SK-N-SH (cell line): ENCODE measurements at regions not wholly inside any gene's neighbourhood (a gene's known extent, or its start where the extent isn't known, plus 50 kb on each side); places are given as distances from the start of the nearest gene placed in this dataset.

Experiments
- CTCF ChIA-PET: fragments of 300-600, 350-600 bp; formaldehyde crosslinking; extraction: SDS; loops from one replicate; lab custom pipeline; 2021; lab: Yijun Ruan, JAX
- POLR2A ChIA-PET: fragments of 350-600 bp; sonication (Branson Sonifier 250); formaldehyde crosslinking; extraction: SDS; loops from one replicate; lab custom pipeline; 2020; ENCODE audit warnings: antibody characterized with exemption, inconsistent platforms; lab: Yijun Ruan, JAX
- DNase-seq: peaks from one replicate; pipeline ENCODE4 v3.0.0; 2012
- H2AFZ ChIP-seq: fragments of 200-600 bp; sonication (generic); 2 replicates; pipeline ENCODE4 v1.8.1; 2016; ENCODE audit warnings: antibody characterized with exemption, mild to moderate bottlenecking, low read depth
- H3F3A ChIP-seq: fragments of 200-600 bp; sonication (generic); replicated peaks from 2 replicates; pipeline ENCODE3; 2016; ENCODE audit warnings: antibody characterized with exemption, mild to moderate bottlenecking; ENCODE audit not compliant: insufficient read depth
- H3K27ac ChIP-seq, 2 experiments: fragments of 200-500 bp in 1 of 2; fragments of 200-600 bp in 1 of 2; sonication (Bioruptor generic) in 1 of 2; sonication (generic), shearing (Covaris generic) in 1 of 2; 2 replicates each; pipeline versions ENCODE4 v1.5.1 to v1.6.1; 2014 to 2016; ENCODE audit warnings: low read depth in 2 of 2, inconsistent platforms in 1 of 2, low read length in 1 of 2, mild to moderate bottlenecking in 1 of 2, mixed read lengths in 1 of 2
- H3K27me3 ChIP-seq: fragments of 200-600 bp; sonication (generic), shearing (Covaris generic); 2 replicates; pipeline ENCODE4 v1.6.1; 2016; ENCODE audit warnings: mixed run types; ENCODE audit not compliant: insufficient read depth
- H3K36me3 ChIP-seq, 2 experiments: fragments of 200-500 bp in 1 of 2; fragments of 200-600 bp in 1 of 2; sonication (Bioruptor generic) in 1 of 2; sonication (generic) in 1 of 2; replicated peaks in 1 of 2; 2 replicates each; pipeline versions ENCODE3 to v1.5.1; 2014 to 2016; ENCODE audit warnings: low read length in 1 of 2, mild to moderate bottlenecking in 1 of 2; ENCODE audit not compliant: insufficient read depth in 2 of 2, control insufficient read depth in 1 of 2
- H3K4me1 ChIP-seq, 2 experiments: fragments of 200-500 bp in 1 of 2; fragments of 200-600 bp in 1 of 2; sonication (Bioruptor generic) in 1 of 2; sonication (generic), shearing (Covaris generic) in 1 of 2; 2 replicates each; pipeline versions ENCODE4 v1.5.1 to v1.6.1; 2014 to 2016; ENCODE audit warnings: low read depth in 1 of 2, low read length in 1 of 2, mixed run types in 1 of 2; ENCODE audit not compliant: insufficient read depth in 2 of 2, control insufficient read depth in 1 of 2
- H3K4me2 ChIP-seq: fragments of 200-600 bp; sonication (generic), shearing (Covaris generic); 2 replicates; pipeline ENCODE4 v1.6.1; 2017; ENCODE audit warnings: mixed run types
- H3K4me3 ChIP-seq, 2 experiments: fragments of 200-500 bp in 1 of 2; fragments of 200-600 bp in 1 of 2; sonication (Bioruptor generic) in 1 of 2; sonication (generic), shearing (Covaris generic) in 1 of 2; 2 replicates each; pipeline versions ENCODE4 v1.5.1 to v1.8.1; 2014 to 2016; ENCODE audit warnings: low read depth in 2 of 2, inconsistent platforms in 1 of 2, low read length in 1 of 2, mild to moderate bottlenecking in 1 of 2, mixed read lengths in 1 of 2, moderate library complexity in 1 of 2
- H3K79me2 ChIP-seq: fragments of 200-600 bp; sonication (generic); 2 replicates; pipeline ENCODE4 v1.8.1; 2017; ENCODE audit warnings: mild to moderate bottlenecking; ENCODE audit not compliant: insufficient read depth
- H3K9ac ChIP-seq: fragments of 200-600 bp; sonication (generic); 2 replicates; pipeline ENCODE4 v1.6.1; 2017; ENCODE audit warnings: mixed run types
- H3K9me2 ChIP-seq: fragments of 200-600 bp; sonication (generic); 2 replicates; pipeline ENCODE4 v1.6.1; 2017; ENCODE audit warnings: mixed run types
- H3K9me3 ChIP-seq: fragments of 200-600 bp; sonication (generic); 2 replicates; pipeline ENCODE4 v1.6.1; 2017; ENCODE audit warnings: mixed run types, mild to moderate bottlenecking, moderate library complexity
- H4K20me1 ChIP-seq: fragments of 200-600 bp; sonication (generic); 2 replicates; pipeline ENCODE4 v1.6.1; 2017; ENCODE audit warnings: mild to moderate bottlenecking, mixed run types; ENCODE audit not compliant: insufficient read depth
- CHD2 ChIP-seq: fragments of 150-350 bp; IDR thresholded peaks from 2 replicates; pipeline ENCODE4 v1.6.1; 2018; ENCODE audit warnings: low read length; ENCODE audit not compliant: partially characterized antibody
- ELF1 ChIP-seq: IDR thresholded peaks from 2 replicates; pipeline ENCODE4 v1.4.0; 2012
- FOXJ3 ChIP-seq: sonication (generic); formaldehyde crosslinking; IDR thresholded peaks from 2 replicates; pipeline ENCODE4 v1.5.1; 2020; ENCODE audit warnings: mild to moderate bottlenecking, missing genetic modification reagents
- FOXM1 ChIP-seq: IDR thresholded peaks from 2 replicates; pipeline ENCODE4 v1.4.0; 2012; ENCODE audit warnings: low read depth, mild to moderate bottlenecking
- GABPA ChIP-seq: IDR thresholded peaks from 2 replicates; pipeline ENCODE4 v1.4.0; 2012; ENCODE audit warnings: low read depth, mild to moderate bottlenecking
- NRF1 ChIP-seq: IDR thresholded peaks from 2 replicates; pipeline ENCODE4 v1.6.1; 2012; ENCODE audit warnings: low read depth, mild to moderate bottlenecking, low read length
- POLR2AphosphoS5 ChIP-seq: IDR thresholded peaks from 2 replicates; pipeline ENCODE4 v1.6.1; 2012; ENCODE audit warnings: low read depth, low read length
- RAD21 ChIP-seq: IDR thresholded peaks from 2 replicates; pipeline ENCODE4 v1.6.1; 2012; ENCODE audit warnings: mild to moderate bottlenecking, low read length
- RXRA ChIP-seq: IDR thresholded peaks from 2 replicates; pipeline ENCODE4 v1.4.0; 2012; ENCODE audit warnings: low read depth, mild to moderate bottlenecking, borderline replicate concordance
- SMC3 ChIP-seq: IDR thresholded peaks from 2 replicates; pipeline ENCODE4 v1.6.1; 2012; ENCODE audit warnings: low read depth, low read length, improper control_type of control experiment
- TAF1 ChIP-seq: IDR thresholded peaks from 2 replicates; pipeline ENCODE4 v1.6.1; 2012; ENCODE audit warnings: low read depth, mild to moderate bottlenecking, low read length, moderate library complexity, borderline replicate concordance
- WGBS: methylation state at CpG from one replicate; pipeline ENCODE4 v1.1.6; 2017; ENCODE audit warnings: low lambda C conversion rate; 5-methylcytosine and 5-hydroxymethylcytosine counted together
- TF ChIP-seq, protein P1 (sequence below): fragments of 150-350 bp; IDR thresholded peaks from 2 replicates; pipeline ENCODE4 v1.6.1; 2016; ENCODE audit warnings: mild to moderate bottlenecking, low read depth, low read length
- TF ChIP-seq, protein P2 (sequence below): IDR thresholded peaks from 2 replicates; pipeline ENCODE4 v1.6.1; 2012; ENCODE audit warnings: mild to moderate bottlenecking, low read depth, low read length, moderate library complexity
- TF ChIP-seq, protein P3 (sequence below): fragments of 150-350 bp; IDR thresholded peaks from 2 replicates; pipeline ENCODE4 v1.6.1; 2017; ENCODE audit warnings: antibody characterized with exemption, low read length, low read depth, borderline replicate concordance
- TF ChIP-seq, protein P4 (sequence below): IDR thresholded peaks from 2 replicates; pipeline ENCODE4 v1.4.0; 2012; ENCODE audit warnings: low read depth
- TF ChIP-seq, protein P5 (sequence below): IDR thresholded peaks from 2 replicates; pipeline ENCODE4 v1.4.0; 2012; ENCODE audit warnings: low read depth, borderline replicate concordance
- TF ChIP-seq, protein P6 (sequence below): IDR thresholded peaks from 2 replicates; pipeline ENCODE4 v1.4.0; 2012; ENCODE audit warnings: low read depth, borderline replicate concordance

DNA sequence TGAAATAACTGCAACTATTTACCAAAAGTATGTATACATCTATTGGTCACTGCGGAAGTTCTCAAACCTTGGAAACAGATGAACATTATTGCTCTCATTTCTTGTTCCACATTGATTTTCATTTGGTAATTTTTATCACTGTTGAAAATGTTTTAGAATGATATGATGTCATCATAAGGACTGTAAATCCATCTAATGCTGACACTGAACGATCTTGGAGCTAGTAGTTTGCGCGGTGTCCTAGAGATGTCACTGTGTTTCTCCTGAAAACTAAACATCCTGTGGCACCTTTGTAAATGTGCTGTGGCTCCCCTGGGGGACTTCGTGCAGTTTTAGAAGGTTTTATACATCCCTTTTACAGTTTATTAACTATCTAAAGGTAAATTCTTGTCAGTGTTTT lies 73.5 kb downstream of the DNAJB9 start:
- H3K9me3 ChIP-seq = no peaks in the 10 kb centered on the region
- no peak overlapping the region for H3K4me3 ChIP-seq
- 68% methylated on average over 5 of the region's 5 CpGs for WGBS
- no peak overlapping the region for H3K4me2 ChIP-seq
- TF ChIP-seq CHD2 = no peak
- TF ChIP-seq, protein P1, sequence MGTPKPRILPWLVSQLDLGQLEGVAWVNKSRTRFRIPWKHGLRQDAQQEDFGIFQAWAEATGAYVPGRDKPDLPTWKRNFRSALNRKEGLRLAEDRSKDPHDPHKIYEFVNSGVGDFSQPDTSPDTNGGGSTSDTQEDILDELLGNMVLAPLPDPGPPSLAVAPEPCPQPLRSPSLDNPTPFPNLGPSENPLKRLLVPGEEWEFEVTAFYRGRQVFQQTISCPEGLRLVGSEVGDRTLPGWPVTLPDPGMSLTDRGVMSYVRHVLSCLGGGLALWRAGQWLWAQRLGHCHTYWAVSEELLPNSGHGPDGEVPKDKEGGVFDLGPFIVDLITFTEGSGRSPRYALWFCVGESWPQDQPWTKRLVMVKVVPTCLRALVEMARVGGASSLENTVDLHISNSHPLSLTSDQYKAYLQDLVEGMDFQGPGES = no peak
- TF ChIP-seq ELF1 = no peak
- TF ChIP-seq, protein P2, sequence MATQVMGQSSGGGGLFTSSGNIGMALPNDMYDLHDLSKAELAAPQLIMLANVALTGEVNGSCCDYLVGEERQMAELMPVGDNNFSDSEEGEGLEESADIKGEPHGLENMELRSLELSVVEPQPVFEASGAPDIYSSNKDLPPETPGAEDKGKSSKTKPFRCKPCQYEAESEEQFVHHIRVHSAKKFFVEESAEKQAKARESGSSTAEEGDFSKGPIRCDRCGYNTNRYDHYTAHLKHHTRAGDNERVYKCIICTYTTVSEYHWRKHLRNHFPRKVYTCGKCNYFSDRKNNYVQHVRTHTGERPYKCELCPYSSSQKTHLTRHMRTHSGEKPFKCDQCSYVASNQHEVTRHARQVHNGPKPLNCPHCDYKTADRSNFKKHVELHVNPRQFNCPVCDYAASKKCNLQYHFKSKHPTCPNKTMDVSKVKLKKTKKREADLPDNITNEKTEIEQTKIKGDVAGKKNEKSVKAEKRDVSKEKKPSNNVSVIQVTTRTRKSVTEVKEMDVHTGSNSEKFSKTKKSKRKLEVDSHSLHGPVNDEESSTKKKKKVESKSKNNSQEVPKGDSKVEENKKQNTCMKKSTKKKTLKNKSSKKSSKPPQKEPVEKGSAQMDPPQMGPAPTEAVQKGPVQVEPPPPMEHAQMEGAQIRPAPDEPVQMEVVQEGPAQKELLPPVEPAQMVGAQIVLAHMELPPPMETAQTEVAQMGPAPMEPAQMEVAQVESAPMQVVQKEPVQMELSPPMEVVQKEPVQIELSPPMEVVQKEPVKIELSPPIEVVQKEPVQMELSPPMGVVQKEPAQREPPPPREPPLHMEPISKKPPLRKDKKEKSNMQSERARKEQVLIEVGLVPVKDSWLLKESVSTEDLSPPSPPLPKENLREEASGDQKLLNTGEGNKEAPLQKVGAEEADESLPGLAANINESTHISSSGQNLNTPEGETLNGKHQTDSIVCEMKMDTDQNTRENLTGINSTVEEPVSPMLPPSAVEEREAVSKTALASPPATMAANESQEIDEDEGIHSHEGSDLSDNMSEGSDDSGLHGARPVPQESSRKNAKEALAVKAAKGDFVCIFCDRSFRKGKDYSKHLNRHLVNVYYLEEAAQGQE = no peak
- TF ChIP-seq TAF1 = no peak
- TF ChIP-seq, protein P3, sequence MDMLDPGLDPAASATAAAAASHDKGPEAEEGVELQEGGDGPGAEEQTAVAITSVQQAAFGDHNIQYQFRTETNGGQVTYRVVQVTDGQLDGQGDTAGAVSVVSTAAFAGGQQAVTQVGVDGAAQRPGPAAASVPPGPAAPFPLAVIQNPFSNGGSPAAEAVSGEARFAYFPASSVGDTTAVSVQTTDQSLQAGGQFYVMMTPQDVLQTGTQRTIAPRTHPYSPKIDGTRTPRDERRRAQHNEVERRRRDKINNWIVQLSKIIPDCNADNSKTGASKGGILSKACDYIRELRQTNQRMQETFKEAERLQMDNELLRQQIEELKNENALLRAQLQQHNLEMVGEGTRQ = no peak
- no peak for TF ChIP-seq FOXJ3 (CRISPR knock-in tag)
- TF ChIP-seq, protein P4, sequence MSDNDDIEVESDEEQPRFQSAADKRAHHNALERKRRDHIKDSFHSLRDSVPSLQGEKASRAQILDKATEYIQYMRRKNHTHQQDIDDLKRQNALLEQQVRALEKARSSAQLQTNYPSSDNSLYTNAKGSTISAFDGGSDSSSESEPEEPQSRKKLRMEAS = no peak
- TF ChIP-seq, protein P5, sequence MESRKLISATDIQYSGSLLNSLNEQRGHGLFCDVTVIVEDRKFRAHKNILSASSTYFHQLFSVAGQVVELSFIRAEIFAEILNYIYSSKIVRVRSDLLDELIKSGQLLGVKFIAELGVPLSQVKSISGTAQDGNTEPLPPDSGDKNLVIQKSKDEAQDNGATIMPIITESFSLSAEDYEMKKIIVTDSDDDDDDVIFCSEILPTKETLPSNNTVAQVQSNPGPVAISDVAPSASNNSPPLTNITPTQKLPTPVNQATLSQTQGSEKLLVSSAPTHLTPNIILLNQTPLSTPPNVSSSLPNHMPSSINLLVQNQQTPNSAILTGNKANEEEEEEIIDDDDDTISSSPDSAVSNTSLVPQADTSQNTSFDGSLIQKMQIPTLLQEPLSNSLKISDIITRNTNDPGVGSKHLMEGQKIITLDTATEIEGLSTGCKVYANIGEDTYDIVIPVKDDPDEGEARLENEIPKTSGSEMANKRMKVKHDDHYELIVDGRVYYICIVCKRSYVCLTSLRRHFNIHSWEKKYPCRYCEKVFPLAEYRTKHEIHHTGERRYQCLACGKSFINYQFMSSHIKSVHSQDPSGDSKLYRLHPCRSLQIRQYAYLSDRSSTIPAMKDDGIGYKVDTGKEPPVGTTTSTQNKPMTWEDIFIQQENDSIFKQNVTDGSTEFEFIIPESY = no peak
- TF ChIP-seq POLR2AphosphoS5 = no peak
- no peak for TF ChIP-seq GABPA
- TF ChIP-seq SMC3 = no peak
- TF ChIP-seq RAD21 = no peak
- TF ChIP-seq, protein P6, sequence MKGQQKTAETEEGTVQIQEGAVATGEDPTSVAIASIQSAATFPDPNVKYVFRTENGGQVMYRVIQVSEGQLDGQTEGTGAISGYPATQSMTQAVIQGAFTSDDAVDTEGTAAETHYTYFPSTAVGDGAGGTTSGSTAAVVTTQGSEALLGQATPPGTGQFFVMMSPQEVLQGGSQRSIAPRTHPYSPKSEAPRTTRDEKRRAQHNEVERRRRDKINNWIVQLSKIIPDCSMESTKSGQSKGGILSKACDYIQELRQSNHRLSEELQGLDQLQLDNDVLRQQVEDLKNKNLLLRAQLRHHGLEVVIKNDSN = no peak
- no peak for TF ChIP-seq FOXM1
- no peak for TF ChIP-seq RXRA
- no peak for TF ChIP-seq NRF1
- no peak overlapping the region for H3K27ac ChIP-seq
- ChIA-PET CTCF (no interaction called here), POLR2A (no interaction called here)
- H3K9me2 ChIP-seq = no peaks in the 10 kb centered on the region
- no peaks in the 10 kb centered on the region for H4K20me1 ChIP-seq
- H3K79me2 ChIP-seq = no peaks in the 10 kb centered on the region
- no peaks in the 10 kb centered on the region for H3K4me1 ChIP-seq
- no peak overlapping the region for H2AFZ ChIP-seq
- H3F3A ChIP-seq = no peaks in the 10 kb centered on the region
- no peak for DNase-seq
- H3K27me3 ChIP-seq = no peaks in the 10 kb centered on the region
- H3K36me3 ChIP-seq = no peaks in the 10 kb centered on the region
- H3K9ac ChIP-seq = no peak overlapping the region
